Panc1 (cell line): ENCODE measurements at regions not wholly inside any gene's neighbourhood (a gene's known extent, or its start where the extent isn't known, plus 50 kb on each side); places are given as distances from the start of the nearest gene placed in this dataset.

Experiments
- ATAC-seq: fragments of 200-7000 bp; cut with Tn5 transposase; 2 replicates; pipeline ENCODE4 v1.9.1; 2020; ENCODE audit warnings: mild to moderate bottlenecking, moderate library complexity
- BruUV-seq: library from RNA; stranded (reverse); fragments of 400-500 nt; replicated peaks from 2 replicates; lab custom pipeline; 2021; lab: Mats Ljungman, UMichigan
- CTCF ChIA-PET: fragments of 300-600 bp; sonication (Branson Sonifier 250); formaldehyde crosslinking; loops from one replicate; lab custom pipeline; 2022; ENCODE audit warnings: antibody characterized with exemption; lab: Charles Lee
- POLR2A ChIA-PET: fragments of 300-600 bp; sonication (Branson Sonifier 250); formaldehyde crosslinking; loops from one replicate; lab custom pipeline; 2022; ENCODE audit warnings: antibody characterized with exemption; lab: Charles Lee
- DNase-seq: peaks from one replicate; pipeline ENCODE4 v3.0.0-alpha.2; 2010; ENCODE audit warnings: low read depth, low spot score
- H3K27ac ChIP-seq: 2 replicates; pipeline ENCODE4 v1.5.1; 2011; ENCODE audit warnings: mild to moderate bottlenecking, low read length, inconsistent platforms
- H3K27me3 ChIP-seq: fragments of 200-500 bp; sonication (Bioruptor generic); 2 replicates; pipeline ENCODE4 v1.6.0; 2014; ENCODE audit warnings: low read length, inconsistent platforms; ENCODE audit not compliant: control insufficient read depth, insufficient read depth
- H3K36me3 ChIP-seq: fragments of 200-500 bp; sonication (Bioruptor generic); 2 replicates; pipeline ENCODE4 v1.5.1; 2014; ENCODE audit warnings: inconsistent platforms, mild to moderate bottlenecking, low read length, moderate library complexity; ENCODE audit not compliant: control insufficient read depth, insufficient read depth
- H3K4me1 ChIP-seq: 2 replicates; pipeline ENCODE4 v1.5.1; 2011; ENCODE audit warnings: inconsistent platforms, mild to moderate bottlenecking, low read length, moderate library complexity; ENCODE audit not compliant: control insufficient read depth, insufficient read depth
- H3K4me3 ChIP-seq, 2 experiments: 2 replicates each; pipeline ENCODE4 v1.5.1; 2011 to 2012; ENCODE audit warnings: low read depth in 2 of 2, low read length in 2 of 2, mild to moderate bottlenecking in 2 of 2, inconsistent platforms in 1 of 2, moderate library complexity in 1 of 2
- H3K9me3 ChIP-seq: fragments of 200-500 bp; sonication (Bioruptor generic); 2 replicates; pipeline ENCODE4 v1.5.1; 2014; ENCODE audit warnings: low read depth, mild to moderate bottlenecking, inconsistent platforms, low read length, moderate library complexity; ENCODE audit not compliant: control insufficient read depth, insufficient read depth
- CTCF ChIP-seq: fragments of 450-650 bp; IDR thresholded peaks from 2 replicates; pipeline ENCODE4 v1.5.1; 2017; ENCODE audit warnings: mild to moderate bottlenecking
- POLR2AphosphoS5 ChIP-seq: IDR thresholded peaks from 2 replicates; pipeline ENCODE4 v1.6.1; 2012; ENCODE audit warnings: mild to moderate bottlenecking, low read depth, low read length, moderate library complexity
- REST ChIP-seq, 2 experiments: IDR thresholded peaks; 2 replicates each; pipeline ENCODE4 v1.6.1; 2011 to 2012; ENCODE audit warnings: low read depth in 2 of 2, control low read depth in 1 of 2, low read length in 1 of 2, mild to moderate bottlenecking in 1 of 2, moderate library complexity in 1 of 2; ENCODE audit not compliant: insufficient read depth in 1 of 2
- SIN3A ChIP-seq: IDR thresholded peaks from 2 replicates; pipeline ENCODE4 v1.6.1; 2012; ENCODE audit warnings: low read depth, mild to moderate bottlenecking, low read length, moderate library complexity, borderline replicate concordance; ENCODE audit not compliant: insufficient read depth
- TCF7L2 ChIP-seq: IDR thresholded peaks from 2 replicates; pipeline ENCODE4 v1.6.1; 2011; ENCODE audit warnings: mild to moderate bottlenecking, low read depth, low read length, inconsistent platforms
- in situ Hi-C: cut with HindIII; loops from 2 replicates; pipeline ENCODE4 v1.10.0; 2016; ENCODE audit warnings: low sequenced_read_pairs, low pct_unique_long_range_greater_than_20kb
- intact Hi-C: fragments of 100-400 bp; cut with micrococcal nuclease; formaldehyde crosslinking; loops from one replicate; pipeline ENCODE4 v1.10.0; 2022; ENCODE audit not compliant: unreplicated experiment

GRCh38 chr19:13557756-13558398 is 51.6 kb upstream of the CACNA1A start:
- no peak for TF ChIP-seq SIN3A
- TF ChIP-seq CTCF: no peak
- TF ChIP-seq TCF7L2: no peak
- TF ChIP-seq POLR2AphosphoS5: no peak
- no peak for TF ChIP-seq REST (IDR thresholded peaks at IDR 0.05; ENCODE audit: insufficient read depth in 1 of 2, low read depth in 2 of 2, low read length in 1 of 2)
- no peak for DNase-seq
- ATAC-seq: no peak
- ChIA-PET POLR2A (no interaction called here), CTCF (interaction anchor here (0.6 kb wide), 1 partner anchor 280 kb away, joined by 4 read pairs; no protein-coding TSS in a partner anchor)
- Histone ChIP-seq H3K4me3 (no peak overlapping the region), H3K27me3 (no peaks in the 10 kb centered on the region; the same call in 1 of the 2 replicates), H3K27ac (no peak overlapping the region), H3K9me3 (no peaks in the 10 kb centered on the region), H3K4me1 (no peaks in the 10 kb centered on the region), H3K36me3 (no peaks in the 10 kb centered on the region)
- intact Hi-C loops (no loop called here), in situ Hi-C loops (no loop called here)
- BruUV-seq: no TSS peak

- Histone ChIP-seq H3K36me3 (no peaks in the 10 kb centered on the region), H3K4me3 (no peak overlapping the region), H3K27ac (no peak overlapping the region), H3K4me1 (no peaks in the 10 kb centered on the region), H3K27me3 (no peaks in the 10 kb centered on the region; the same call in 1 of the 2 replicates), H3K9me3 (no peaks in the 10 kb centered on the region)
- ATAC-seq: no peak
- CTCF ChIA-PET: no interaction called here
- TF ChIP-seq TCF7L2: no peak
- intact Hi-C loops (no loop called here), in situ Hi-C loops (no loop called here)
- BruUV-seq: no TSS peak
- POLR2A ChIA-PET: interaction anchor here (0.7 kb wide), 1 partner anchor 13 kb away, joined by 5 read pairs; no protein-coding TSS in a partner anchor
- DNase-seq: no peak
Measured at GRCh38 chr19:13556552-13556951, 50.3 kb upstream of the CACNA1A start.
